Left colon (tissue), 2 donors: ENCODE measurements at regions not wholly inside any gene's neighbourhood (a gene's known extent, or its start where the extent isn't known, plus 50 kb on each side); places are given as distances from the start of the nearest gene placed in this dataset.
"Not testable (repeated sequence)": the region's sequence is repeated elsewhere in the genome, so short reads cannot be mapped to it uniquely, and the experiment has no call there.

Experiments used
- ATAC-seq: fragments of 200-7000 bp; cut with Tn5 transposase; one replicate; pipeline ENCODE4 v1.9.1; 2020; ENCODE audit warnings: mild to moderate bottlenecking, moderate library complexity
- DNase-seq, 2 donors: peaks; one replicate each; pipeline ENCODE4 v3.0.0-alpha.2; 2020
- intact Hi-C, 2 donors: fragments of 100-400 bp; cut with DNase I in 1 of 2; cut with micrococcal nuclease in 1 of 2; formaldehyde crosslinking; loops; one replicate each; pipeline versions ENCODE4 v1.11.2 to v1.14.0; 2022; cut with DNase I, micrococcal nuclease
- donor health status: DM: no; HTN: no; CAD: no.
- donor health status: DM: yes; HTN: yes; CAD: no.

DNA sequence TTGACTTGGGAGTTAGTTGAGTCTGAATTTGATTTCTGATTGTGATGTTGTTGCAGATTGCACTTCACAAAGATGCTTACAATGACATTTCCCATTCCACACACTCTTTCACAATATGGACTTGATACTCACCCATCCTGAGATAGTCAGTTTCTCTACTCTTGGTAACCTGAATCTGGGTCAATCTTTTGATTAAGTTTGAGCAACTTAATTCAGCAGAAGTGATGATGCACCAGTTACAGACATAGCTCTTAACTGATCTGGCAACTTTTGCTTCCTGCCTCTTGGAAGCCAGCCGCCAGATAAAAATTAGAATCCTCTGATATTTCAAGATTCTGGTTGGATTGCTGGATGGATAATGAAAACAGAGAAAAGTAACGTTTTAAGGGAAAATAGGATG, 79.7 kb upstream of the OSMR start:
- DNase-seq (no peak), ATAC-seq (no peak)
- intact Hi-C loops = no loop called here

DNA sequence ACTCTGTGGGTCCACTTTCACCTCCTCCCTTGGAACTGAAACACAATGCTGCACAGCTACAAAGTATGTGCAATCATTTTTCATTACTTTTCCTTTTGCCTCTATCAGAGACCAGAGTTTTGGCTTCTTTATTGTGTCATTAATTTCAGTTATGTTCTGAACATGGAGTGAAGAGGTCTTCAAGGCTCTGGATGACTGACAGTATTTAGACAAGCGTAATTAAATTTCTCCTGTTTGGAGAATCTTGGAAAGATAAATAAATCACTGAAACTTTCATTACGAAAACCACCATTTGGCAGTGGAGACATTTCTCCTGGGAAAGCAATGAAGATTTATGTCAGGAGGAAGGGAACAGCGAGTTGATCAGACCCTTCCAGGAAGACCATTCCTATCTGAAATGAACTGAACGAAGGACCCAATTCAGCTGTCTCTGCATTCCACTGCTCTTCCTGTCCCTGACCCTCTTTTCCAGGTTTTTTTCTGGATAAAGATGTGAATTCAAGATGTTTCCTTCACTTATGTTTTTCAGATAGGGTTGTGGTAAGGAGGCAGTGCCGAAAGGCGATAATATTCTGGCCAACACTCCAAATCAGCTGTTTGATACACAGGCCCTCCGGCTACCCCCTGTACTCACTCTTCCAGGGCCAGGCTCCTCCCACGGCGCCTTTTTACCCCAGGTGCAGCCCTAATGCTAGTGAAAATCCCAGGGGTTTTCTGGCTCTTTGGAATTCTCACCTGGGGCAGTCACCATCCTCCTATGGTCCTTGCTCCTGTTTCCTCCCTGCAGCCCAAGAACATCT, 77.2 kb upstream of the OSMR start:
- no peak for ATAC-seq
- intact Hi-C loops = no loop called here
- DNase-seq = no peak

- ATAC-seq = no peak
- intact Hi-C loops = no loop called here
Observed at GRCh38 chr5:38772471-38772870, 73.3 kb upstream of the OSMR start.

DNA sequence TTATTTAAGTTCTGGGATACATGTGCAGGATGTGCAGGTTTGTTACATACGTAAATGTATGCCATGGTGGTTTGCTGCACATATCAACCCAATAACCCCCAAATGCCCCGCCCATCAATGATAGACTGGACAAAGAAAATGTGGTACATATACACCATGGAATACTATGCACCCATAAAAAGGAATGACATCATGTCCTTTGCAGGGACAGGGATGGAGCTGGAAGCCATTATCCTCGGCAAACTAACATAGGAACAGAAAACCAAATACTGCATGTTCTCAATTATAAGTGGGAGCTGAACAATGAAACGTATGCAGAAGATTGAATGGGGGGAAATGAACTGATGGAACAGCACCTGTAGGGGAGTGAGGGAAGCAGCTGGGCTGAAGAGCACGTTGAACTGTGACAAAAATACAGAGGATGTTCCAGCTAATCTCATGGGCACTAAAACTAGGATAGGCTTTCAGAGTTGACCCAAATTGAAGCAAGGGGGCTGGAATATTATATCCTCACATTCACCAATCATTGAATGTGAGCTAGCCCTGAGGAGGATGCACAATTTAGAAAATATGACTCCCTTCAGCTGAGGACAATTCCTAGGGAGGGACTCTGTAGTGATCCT, 70.5 kb upstream of the OSMR start:
- intact Hi-C loops = no loop called here

More at GRCh38 chr5:38772471-38772870, 73.3 kb upstream of the OSMR start:
- no peak for DNase-seq

DNA sequence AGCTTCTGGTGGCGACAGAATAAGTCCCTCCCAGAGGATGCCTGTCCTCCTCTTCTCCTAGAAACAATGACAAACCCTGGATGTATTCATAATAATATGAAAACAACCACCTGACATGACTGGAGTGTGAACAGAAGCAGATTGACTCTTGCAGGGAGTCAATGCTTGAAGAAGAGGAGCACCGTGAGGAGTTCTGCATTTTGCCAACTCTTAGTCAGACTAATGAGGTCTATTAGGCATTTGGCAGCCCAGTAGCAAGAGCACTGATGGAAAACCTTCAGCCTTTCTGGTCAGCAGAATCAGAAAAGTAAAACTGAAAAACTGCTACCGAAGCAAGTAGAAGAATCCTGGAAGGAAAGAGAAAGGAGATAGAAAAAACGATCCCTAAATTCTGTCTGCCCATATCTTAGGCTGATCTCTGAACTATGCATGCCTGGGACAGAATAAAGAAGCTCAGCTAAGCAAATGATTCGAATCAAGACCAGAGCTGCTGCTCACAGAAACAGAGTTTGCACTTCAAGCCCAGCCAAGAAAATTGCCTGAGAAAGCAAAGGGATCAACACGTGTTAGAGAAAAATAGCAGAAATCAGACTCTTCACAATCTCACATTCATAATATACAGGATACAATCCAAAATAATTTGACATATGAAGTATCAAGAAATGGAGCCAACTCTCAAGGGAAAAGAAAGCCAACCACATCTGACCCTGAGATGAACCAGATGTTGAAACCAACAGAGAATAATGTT, 69.5 kb upstream of the OSMR start:
- intact Hi-C loops = no loop called here
- DNase-seq (no peak), ATAC-seq (no peak)

More for the DNA sequence above, 70.5 kb upstream of the OSMR start:
- ATAC-seq (no peak), DNase-seq (no peak)

GRCh38 chr5:38777111-38777510, 68.7 kb upstream of the OSMR start:
- ATAC-seq = no peak
- DNase-seq = no peak
- intact Hi-C loops = no loop called here

DNA sequence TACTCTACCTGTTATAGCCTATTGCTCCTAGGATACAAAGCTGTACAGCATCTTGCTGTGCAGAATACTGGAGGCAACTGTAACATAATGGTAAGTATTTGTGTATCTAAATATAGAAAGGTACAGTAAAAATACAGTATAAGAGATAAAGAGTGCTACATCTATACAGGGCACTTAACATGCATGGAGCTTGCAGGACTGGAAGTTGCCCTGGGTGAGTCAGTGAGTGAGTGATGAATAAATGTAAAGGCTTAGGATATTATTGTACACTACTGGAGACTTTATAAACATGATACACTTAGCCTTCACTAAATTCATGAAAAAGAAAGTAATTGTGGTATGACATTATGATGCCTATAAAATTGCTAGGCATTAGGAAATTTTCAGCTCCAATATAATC, 65.5 kb upstream of the OSMR start:
- ATAC-seq = no peak
- intact Hi-C loops = no loop called here
- no peak for DNase-seq

GRCh38 chr5:38780945-38781344, 64.9 kb upstream of the OSMR start:
- ATAC-seq = no peak
- DNase-seq = peak; percentile 23 to 36
- intact Hi-C loops = no loop called here

DNA sequence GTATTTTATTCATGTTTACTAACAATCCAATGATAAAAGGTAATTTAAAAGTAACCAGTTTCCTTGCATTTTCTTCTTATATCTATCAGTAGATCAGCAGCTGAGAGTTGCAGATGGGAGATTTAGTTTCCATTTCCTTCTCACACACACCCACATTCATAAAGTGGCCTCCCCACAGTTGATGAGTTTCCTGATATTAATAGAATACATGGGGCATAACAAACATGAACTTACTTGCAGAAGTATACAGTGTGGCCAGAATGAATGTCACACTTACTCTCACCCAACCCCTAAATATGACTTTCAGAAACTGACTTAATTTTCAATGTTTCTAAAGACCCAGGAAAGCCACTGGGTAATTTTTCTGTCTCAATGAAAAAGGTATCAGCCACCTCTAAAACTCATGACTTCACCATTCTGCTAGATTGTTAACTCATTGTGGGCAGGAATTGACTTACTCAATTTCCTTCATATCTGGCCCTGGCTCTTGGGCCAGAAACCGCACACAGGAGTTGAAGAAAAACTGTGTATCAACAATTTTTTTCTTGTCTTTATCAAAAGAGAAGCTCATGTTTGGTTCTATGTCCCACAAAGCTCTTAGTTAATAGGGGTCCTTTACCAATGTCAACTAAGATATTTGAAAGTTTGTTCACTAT, 63.5 kb upstream of the OSMR start:
- intact Hi-C loops = no loop called here
- ATAC-seq = no peak
- DNase-seq = no peak

DNA sequence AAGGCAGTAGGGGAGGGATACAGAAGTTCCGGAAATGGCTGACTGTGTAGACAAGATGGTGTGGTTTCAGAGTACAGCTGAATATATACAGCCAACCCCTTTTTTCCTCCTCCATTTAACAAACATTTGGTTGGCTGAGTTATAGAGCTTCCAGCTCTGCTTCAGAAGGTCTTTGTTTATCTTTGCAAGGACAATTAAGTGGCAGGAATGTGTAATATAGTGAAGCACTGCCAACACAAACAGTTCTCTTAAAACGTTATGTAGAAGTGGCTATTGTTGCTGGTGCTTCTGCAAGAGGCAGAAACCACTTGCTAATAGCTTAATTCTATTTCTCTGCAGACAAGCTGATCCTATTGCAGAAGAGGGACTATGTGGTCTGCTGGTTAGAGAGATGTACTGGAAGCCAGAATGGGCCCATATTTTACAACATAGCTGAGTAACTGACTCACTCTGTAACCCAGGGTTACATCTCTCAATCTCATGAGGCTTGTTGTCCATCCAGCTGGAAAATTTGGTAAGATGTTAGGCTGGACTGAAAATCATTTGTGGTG, 62.7 kb upstream of the OSMR start:
- DNase-seq (no peak), ATAC-seq (peak; percentile 24)
- intact Hi-C loops = no loop called here

GRCh38 chr5:38789134-38789533, 56.7 kb upstream of the OSMR start:
- ATAC-seq (no peak), DNase-seq (no peak)
- intact Hi-C loops = no loop called here

DNA sequence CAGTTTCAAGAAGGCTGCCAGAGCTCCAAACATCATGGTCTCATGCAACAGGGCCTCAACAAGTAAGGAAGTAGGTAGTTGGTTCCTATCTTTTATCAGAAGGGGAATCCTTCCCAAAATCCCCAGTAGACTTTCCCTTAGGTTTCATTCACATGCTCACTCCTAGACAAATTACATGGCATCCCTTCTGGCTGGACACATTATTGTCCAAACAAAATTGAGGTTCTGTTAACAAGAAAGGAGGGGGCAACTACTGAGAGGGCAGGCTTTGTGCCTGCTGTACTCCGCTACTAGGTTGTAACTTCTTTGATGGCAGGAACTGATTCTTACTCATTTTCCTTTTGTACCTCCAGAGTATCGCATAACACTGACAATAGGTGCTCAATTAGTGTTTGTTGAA, 56.0 kb upstream of the OSMR start:
- ATAC-seq = no peak
- intact Hi-C loops = no loop called here
- no peak for DNase-seq

GRCh38 chr5:38790268-38790667, 55.5 kb upstream of the OSMR start:
- DNase-seq (no peak), ATAC-seq (no peak)
- intact Hi-C loops = no loop called here

DNA sequence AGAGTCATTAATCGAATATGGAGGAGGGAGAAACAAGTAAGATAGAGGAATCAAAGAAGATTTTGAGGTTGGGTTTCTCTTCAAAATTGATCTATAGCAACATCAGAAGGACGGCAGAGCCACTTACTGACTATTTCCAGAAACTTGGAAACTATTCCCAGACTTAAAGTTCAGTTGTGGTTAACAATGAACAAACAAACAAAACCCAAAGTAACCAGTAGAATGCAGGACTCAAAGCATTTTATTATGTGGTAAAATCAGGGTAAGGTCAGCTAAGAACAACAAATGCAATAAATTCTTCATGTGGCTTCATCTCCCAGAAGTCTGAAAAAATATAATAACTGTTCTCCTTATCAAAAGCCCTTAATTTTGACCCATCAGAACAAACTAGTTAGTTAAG, 54.9 kb upstream of the OSMR start:
- DNase-seq (no peak), ATAC-seq (no peak)
- intact Hi-C loops = no loop called here

GRCh38 chr5:38793099-38793498, 52.7 kb upstream of the OSMR start:
- intact Hi-C loops = no loop called here
- ATAC-seq (no peak), DNase-seq (no peak)

GRCh38 chr5:38794037-38794436, 51.8 kb upstream of the OSMR start:
- DNase-seq, ATAC-seq, intact Hi-C loops: not testable (repeated sequence)

- DNase-seq (no peak), ATAC-seq (no peak)
- intact Hi-C loops = no loop called here
Observed at GRCh38 chr5:38794986-38795385, 50.8 kb upstream of the OSMR start.

DNA sequence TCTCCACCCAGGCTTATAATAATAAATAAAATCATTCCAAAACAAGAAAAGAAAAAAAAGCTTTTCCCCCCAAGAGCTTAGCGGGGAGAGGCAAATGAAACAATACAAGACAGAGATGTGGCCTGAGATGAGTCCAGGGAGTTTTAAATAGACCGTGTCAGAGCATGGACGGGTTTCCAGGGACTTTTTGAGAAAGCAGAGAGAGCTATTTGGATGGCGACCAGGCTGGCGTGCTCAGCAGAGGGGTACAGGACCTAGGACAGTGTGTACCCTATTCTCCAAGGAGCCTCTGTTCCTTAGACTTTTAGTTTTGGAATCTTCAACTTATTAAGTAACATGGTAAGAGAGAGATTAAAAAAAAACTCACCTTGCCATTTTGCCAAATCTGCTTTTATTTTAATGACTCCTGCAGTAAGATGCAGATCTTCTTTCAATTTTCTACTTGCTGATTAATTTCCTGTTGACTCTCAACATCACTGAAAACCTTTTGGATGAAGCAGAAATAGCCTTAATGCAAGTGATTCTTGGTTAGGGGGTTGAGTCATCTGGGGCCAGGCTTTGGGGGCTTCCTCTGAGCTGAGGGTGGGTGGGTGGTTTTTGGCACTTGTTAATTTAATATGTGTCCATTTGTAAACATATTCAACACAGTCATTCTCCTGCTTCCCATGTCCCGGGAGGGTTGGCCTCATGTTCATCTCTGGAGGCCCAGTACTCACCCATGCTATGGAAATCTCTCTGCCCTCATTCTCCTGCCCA, 49.6 kb upstream of the OSMR start:
- intact Hi-C loops = no loop called here
- DNase-seq = peak in 1 of 2 donors; percentile 37
- ATAC-seq = no peak
